ENCODE measurements at regions not wholly inside any gene's neighbourhood (a gene's known extent, or its start where the extent isn't known, plus 50 kb on each side); places are given as distances from the start of the nearest gene placed in this dataset.

DNA sequence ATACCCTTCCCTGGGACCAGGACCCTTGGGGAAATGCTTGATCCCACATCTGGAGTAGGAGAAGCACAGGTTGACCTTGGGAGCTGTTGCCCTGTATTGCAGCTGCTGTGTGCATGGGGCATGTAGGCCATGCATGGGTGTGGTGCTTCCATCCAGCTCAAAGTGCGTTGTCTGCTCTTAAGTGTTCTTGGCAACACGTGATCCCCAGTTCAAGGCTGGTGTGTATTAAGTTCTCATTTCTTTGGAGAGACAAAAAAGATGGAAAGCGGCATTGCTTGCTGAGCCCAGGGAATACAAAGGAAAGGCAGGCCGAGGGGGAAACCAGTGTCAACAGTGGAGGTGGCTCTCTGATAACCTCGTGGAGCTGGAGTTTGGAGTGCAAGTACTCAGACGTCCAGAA lies 110.7 kb downstream of the RTP5 start:
- Histone ChIP-seq H3K27ac (ENCODE audit: insufficient read length, low read depth, low read length) (no peak overlapping the region), H2AK5ac (ENCODE audit: insufficient read length, low read length) (no peak overlapping the region), H3K27me3 (ENCODE audit: insufficient read depth, low read length) (no peaks in the 10 kb centered on the region), H3K23ac (ENCODE audit: insufficient read length, low read depth, low read length) (no peak overlapping the region), H3K14ac (ENCODE audit: insufficient read depth, low read length) (no peak overlapping the region), H3K4me1 (ENCODE audit: insufficient read depth, low read length) (no peaks in the 10 kb centered on the region), H4K20me1 (ENCODE audit: control insufficient read depth, insufficient read depth, insufficient read length) (no peaks in the 10 kb centered on the region), H2BK15ac (ENCODE audit: low read depth, low read length) (no peak overlapping the region), H4K5ac (ENCODE audit: insufficient read length, low read depth, low read length) (no peak overlapping the region), H2BK20ac (ENCODE audit: low read depth, low read length, poor library complexity, severe bottlenecking) (no peak overlapping the region), H3T11ph (ENCODE audit: low read length) (no peak overlapping the region), H3K18ac (ENCODE audit: insufficient read length, low read depth, low read length) (no peak overlapping the region), H3K23me2 (ENCODE audit: insufficient read length, low read depth, low read length, poor library complexity, severe bottlenecking) (no peaks in the 10 kb centered on the region), H2BK12ac (ENCODE audit: insufficient read length, low read depth, low read length) (no peak overlapping the region), H3K56ac (ENCODE audit: insufficient read length, low read depth, low read length) (no peak overlapping the region), H3K9me3 (ENCODE audit: control insufficient read depth, low read depth, low read length) (no peaks in the 10 kb centered on the region), H3K9ac (ENCODE audit: extremely low read depth, insufficient read length, low read length) (no peak overlapping the region), H4K91ac (ENCODE audit: insufficient read length, low read depth, low read length) (no peak overlapping the region), H4K8ac (replicated peaks; ENCODE audit: insufficient read length, low read depth, low read length) (no peak overlapping the region), H3K4ac (ENCODE audit: low read depth, low read length) (no peak overlapping the region), H3K79me2 (ENCODE audit: insufficient read depth, low read length) (no peaks in the 10 kb centered on the region), H2BK120ac (ENCODE audit: low read depth, low read length, poor library complexity, severe bottlenecking) (no peak overlapping the region), H2BK5ac (ENCODE audit: insufficient read length, low read length) (no peak overlapping the region), H3K79me1 (ENCODE audit: insufficient read depth, low read depth, low read length, poor library complexity, severe bottlenecking) (no peaks in the 10 kb centered on the region), H3K4me2 (ENCODE audit: insufficient read depth, insufficient read length, low read length) (no peak overlapping the region), H2AFZ (ENCODE audit: low read length) (no peak overlapping the region)
- no CpG with 5 or more reads among the region's 6 CpGs for WGBS (ENCODE audit: extremely low coverage, insufficient read length, low lambda C conversion rate)
- no peak for DNase-seq
- TF ChIP-seq, protein P1, sequence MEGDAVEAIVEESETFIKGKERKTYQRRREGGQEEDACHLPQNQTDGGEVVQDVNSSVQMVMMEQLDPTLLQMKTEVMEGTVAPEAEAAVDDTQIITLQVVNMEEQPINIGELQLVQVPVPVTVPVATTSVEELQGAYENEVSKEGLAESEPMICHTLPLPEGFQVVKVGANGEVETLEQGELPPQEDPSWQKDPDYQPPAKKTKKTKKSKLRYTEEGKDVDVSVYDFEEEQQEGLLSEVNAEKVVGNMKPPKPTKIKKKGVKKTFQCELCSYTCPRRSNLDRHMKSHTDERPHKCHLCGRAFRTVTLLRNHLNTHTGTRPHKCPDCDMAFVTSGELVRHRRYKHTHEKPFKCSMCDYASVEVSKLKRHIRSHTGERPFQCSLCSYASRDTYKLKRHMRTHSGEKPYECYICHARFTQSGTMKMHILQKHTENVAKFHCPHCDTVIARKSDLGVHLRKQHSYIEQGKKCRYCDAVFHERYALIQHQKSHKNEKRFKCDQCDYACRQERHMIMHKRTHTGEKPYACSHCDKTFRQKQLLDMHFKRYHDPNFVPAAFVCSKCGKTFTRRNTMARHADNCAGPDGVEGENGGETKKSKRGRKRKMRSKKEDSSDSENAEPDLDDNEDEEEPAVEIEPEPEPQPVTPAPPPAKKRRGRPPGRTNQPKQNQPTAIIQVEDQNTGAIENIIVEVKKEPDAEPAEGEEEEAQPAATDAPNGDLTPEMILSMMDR (conservative IDR thresholded peaks at IDR 0.05) = no peak
- H3K27ac Mint-ChIP-seq = no peak overlapping the region
- no peaks in the 10 kb centered on the region for H3K9me3 Mint-ChIP-seq
- H3K4me1 Mint-ChIP-seq = no peaks in the 10 kb centered on the region
- peaks cover 8% of the 10 kb centered on the region for H3K27me3 Mint-ChIP-seq (ENCODE audit: low read depth)
- H3K4me3 Mint-ChIP-seq = no peak overlapping the region
- no peaks in the 10 kb centered on the region; a peak in 3 of 7 replicates for H3K36me3 Mint-ChIP-seq (ENCODE audit: insufficient read depth in 1 of 3, low read depth in 3 of 3)
